NCI-H146 treated with DMSO at 0.1 percent for 48 hours (cell line): ENCODE measurements at regions not wholly inside any gene's neighbourhood (a gene's known extent, or its start where the extent isn't known, plus 50 kb on each side); places are given as distances from the start of the nearest gene placed in this dataset.

ENCODE experiments used
- DNase-seq: peaks from one replicate; lab custom pipeline; 2025; ENCODE audit not compliant: unreplicated experiment; lab: John Stamatoyannopoulos, UW

DNA sequence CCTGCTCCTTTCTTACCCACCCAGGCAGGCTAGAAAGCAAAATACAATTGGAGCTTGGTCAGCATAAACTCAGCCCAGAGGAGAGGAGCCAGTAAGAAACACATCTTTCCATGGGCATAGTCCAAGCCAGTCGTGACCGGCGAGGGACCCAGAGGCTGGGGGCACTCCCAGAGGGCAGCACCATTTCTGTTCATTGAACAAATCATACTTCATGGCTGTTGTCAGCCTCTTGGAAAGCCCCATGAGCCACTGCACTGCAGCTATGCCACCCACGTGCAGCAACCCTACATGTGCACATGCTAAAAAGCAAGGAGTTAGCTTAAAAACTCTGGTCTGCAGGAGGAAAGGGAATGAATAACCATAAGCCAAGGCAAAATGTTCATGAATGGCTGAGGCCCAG, 90.0 kb upstream of the CDKN3 start:
- no peak for DNase-seq

DNA sequence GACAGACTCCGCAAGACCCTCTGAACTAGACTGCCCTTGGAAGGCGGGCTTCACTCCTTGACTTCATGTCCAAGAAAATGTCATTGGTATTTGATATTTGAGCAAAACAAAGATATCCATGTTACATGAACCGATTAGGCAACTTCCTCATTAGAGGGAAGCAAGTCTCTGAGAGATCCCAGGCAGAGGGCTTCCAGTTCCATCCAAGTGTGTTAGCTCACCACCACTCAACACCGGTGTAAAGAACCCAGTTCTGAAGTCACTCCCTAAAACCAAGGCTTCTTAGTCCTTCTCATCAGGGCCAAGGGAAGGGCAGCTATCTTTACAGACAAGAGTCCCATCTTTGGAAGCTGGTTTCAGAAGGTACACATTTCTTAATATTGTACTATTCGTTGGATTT, 87.2 kb upstream of the CDKN3 start:
- no peak for DNase-seq

- no peak for DNase-seq
Measured at GRCh38 chr14:54310151-54310850, 86.5 kb upstream of the CDKN3 start.

GRCh38 chr14:54310851-54311228, 86.0 kb upstream of the CDKN3 start:
- no peak for DNase-seq

GRCh38 chr14:54312166-54312801, 84.5 kb upstream of the CDKN3 start:
- no peak for DNase-seq

GRCh38 chr14:54314365-54315104, 82.3 kb upstream of the CDKN3 start:
- DNase-seq, result no peak

DNA sequence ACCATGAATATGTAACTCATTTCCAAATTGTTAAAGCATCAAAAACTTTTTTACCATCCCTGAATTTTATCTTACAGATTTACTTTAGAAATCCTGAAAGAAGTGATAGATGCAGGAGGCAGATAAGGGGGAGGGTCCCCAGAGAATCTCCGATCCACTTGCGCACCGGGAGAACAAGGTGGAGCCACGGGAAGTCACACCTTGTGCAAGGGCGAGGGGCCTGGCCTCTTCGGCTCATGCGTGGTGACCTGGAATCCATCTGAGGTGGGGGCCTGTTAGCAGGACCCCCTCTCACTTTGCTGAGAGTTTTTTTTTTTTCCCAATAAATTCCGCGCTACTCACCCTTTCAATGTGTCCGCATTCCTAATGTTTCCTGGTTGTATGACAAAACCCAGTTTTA, 80.2 kb upstream of the CDKN3 start:
- DNase-seq, result no peak

GRCh38 chr14:54317391-54317790, 79.4 kb upstream of the CDKN3 start:
- no peak for DNase-seq

- DNase-seq, result no peak
Measured at GRCh38 chr14:54322246-54322645, 74.6 kb upstream of the CDKN3 start.

GRCh38 chr14:54322701-54323337, 74.0 kb upstream of the CDKN3 start:
- DNase-seq, result no peak

- no peak for DNase-seq
Measured at GRCh38 chr14:54325766-54326165, 71.0 kb upstream of the CDKN3 start.

- DNase-seq, result peak; percentile 26
Measured at GRCh38 chr14:54329082-54329695, 67.6 kb upstream of the CDKN3 start.

- DNase-seq, result no peak
Measured at GRCh38 chr14:54330876-54331275, 65.9 kb upstream of the CDKN3 start.

- DNase-seq, result no peak
Measured at GRCh38 chr14:54331516-54331915, 65.3 kb upstream of the CDKN3 start.

GRCh38 chr14:54332490-54332889, 64.3 kb upstream of the CDKN3 start:
- DNase-seq, result no peak

DNA sequence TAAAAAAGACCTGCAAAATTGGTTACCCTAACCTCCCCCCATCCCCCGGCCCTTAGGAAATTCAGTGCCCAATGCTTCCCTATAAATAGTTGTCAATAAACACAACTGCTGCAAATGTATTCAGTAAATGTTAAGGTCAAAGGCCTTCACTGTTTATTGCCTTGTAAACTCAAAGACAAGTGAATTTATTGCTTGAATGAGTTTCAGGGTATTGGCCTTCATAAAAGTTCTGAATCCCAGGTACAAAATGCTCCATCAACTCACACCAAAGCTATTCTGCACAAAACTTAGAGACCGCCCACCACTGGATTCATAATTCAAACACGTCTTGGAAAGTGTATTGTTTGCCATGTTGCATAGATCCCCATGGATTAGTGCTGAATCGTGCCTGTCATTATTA, 63.3 kb upstream of the CDKN3 start:
- DNase-seq, result no peak

GRCh38 chr14:54335569-54336155, 61.1 kb upstream of the CDKN3 start:
- DNase-seq, result no peak

GRCh38 chr14:54337314-54337713, 59.5 kb upstream of the CDKN3 start:
- no peak for DNase-seq

GRCh38 chr14:54338696-54339317, 58.0 kb upstream of the CDKN3 start:
- DNase-seq, result no peak

DNA sequence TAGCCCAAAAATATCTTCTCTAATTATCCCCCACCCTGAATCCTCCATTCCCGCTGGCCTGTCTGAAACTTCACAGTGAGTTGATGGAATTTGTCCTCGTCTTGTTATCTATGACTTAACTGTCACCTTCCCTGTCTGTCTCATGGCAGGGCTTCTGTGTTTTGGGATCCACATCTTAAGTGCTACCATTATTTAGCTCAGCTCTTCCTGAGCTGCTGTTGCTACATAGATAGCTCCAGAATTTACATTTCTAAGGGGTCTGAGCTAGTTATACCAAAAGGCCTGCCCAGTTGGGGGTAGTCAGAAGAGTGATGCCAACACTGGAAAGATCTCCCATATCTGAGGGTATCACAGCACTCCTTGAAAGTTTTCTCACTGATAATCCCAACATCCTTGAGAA, 57.0 kb upstream of the CDKN3 start:
- DNase-seq, result no peak

GRCh38 chr14:54342806-54343205, 54.0 kb upstream of the CDKN3 start:
- DNase-seq, result no peak
